HepG2 (cell line): ENCODE measurements at regions not wholly inside any gene's neighbourhood (a gene's known extent, or its start where the extent isn't known, plus 50 kb on each side); places are given as distances from the start of the nearest gene placed in this dataset.
A peak's percentile ranks its signal among the peaks of the same experiment; 100 is the strongest.

Experiments used
- ARNTL ChIP-seq: sonication (generic); formaldehyde crosslinking; IDR thresholded peaks from 2 replicates; pipeline ENCODE4 v1.4.0; 2020; ENCODE audit warnings: mild to moderate bottlenecking, missing genetic modification reagents
- CBX2 ChIP-seq, 2 experiments: fragments of 200-600 bp in 1 of 2; sonication (generic); formaldehyde crosslinking in 1 of 2; IDR thresholded peaks; 2 replicates each; pipeline versions ENCODE4 v1.7.0 to v1.8.1; 2018 to 2022; ENCODE audit warnings: low read depth in 2 of 2, low read length in 1 of 2, mild to moderate bottlenecking in 1 of 2, missing genetic modification reagents in 1 of 2
- CBX5 ChIP-seq: sonication (generic); formaldehyde crosslinking; IDR thresholded peaks from 2 replicates; pipeline ENCODE4 v1.4.0; 2020; ENCODE audit warnings: missing genetic modification reagents, borderline replicate concordance
- EP300 ChIP-seq, 3 experiments: sonication (generic) in 1 of 3; formaldehyde crosslinking in 1 of 3; IDR thresholded peaks; 2 replicates each; pipeline versions ENCODE4 v1.5.1 to v1.6.1; 2011 to 2020; ENCODE audit warnings: low read depth in 2 of 3, low read length in 2 of 3, borderline replicate concordance in 1 of 3, improper control_type of control experiment in 1 of 3, mild to moderate bottlenecking in 1 of 3, missing genetic modification reagents in 1 of 3, moderate library complexity in 1 of 3
- HMG20A ChIP-seq: IDR thresholded peaks from 2 replicates; pipeline ENCODE4 v1.6.1; 2016; ENCODE audit warnings: borderline replicate concordance
- HNRNPLL ChIP-seq: fragments of 200-400 bp; formaldehyde crosslinking; IDR thresholded peaks from 2 replicates; pipeline ENCODE4 v1.6.1; 2017; ENCODE audit warnings: mild to moderate bottlenecking, low read depth, low read length; ENCODE audit not compliant: poor library complexity, severe bottlenecking
- KAT2B ChIP-seq: fragments of 150-350 bp; IDR thresholded peaks from 2 replicates; pipeline ENCODE4 v1.6.1; 2014; ENCODE audit warnings: low read depth, low read length, borderline replicate concordance
- NCOA5 ChIP-seq: sonication (generic); formaldehyde crosslinking; IDR thresholded peaks from 2 replicates; pipeline ENCODE4 v1.4.0; 2020; ENCODE audit warnings: missing genetic modification reagents
- PCBP2 ChIP-seq: fragments of 200-400 bp; formaldehyde crosslinking; optimal IDR thresholded peaks from 2 replicates; pipeline ENCODE3; 2018; ENCODE audit warnings: low read length, low read depth; ENCODE audit not compliant: poor library complexity, severe bottlenecking
- POGZ ChIP-seq: sonication (generic); formaldehyde crosslinking; IDR thresholded peaks from 2 replicates; pipeline ENCODE4 v1.4.0; 2020; ENCODE audit warnings: mild to moderate bottlenecking, missing genetic modification reagents
- SOX5 ChIP-seq: IDR thresholded peaks from 2 replicates; pipeline ENCODE4 v1.6.1; 2016; ENCODE audit warnings: borderline replicate concordance
- ZNF224 ChIP-seq: sonication (generic); formaldehyde crosslinking; IDR thresholded peaks from 2 replicates; pipeline ENCODE4 v1.5.0; 2020; ENCODE audit warnings: mild to moderate bottlenecking, missing genetic modification reagents
- ZNF550 ChIP-seq: sonication (generic); formaldehyde crosslinking; IDR thresholded peaks from 2 replicates; pipeline ENCODE4 v1.4.0; 2020; ENCODE audit warnings: mild to moderate bottlenecking, missing genetic modification reagents, borderline replicate concordance
- ZNF564 ChIP-seq: sonication (generic); formaldehyde crosslinking; IDR thresholded peaks from 2 replicates; pipeline ENCODE4 v1.8.1; 2023; ENCODE audit warnings: mild to moderate bottlenecking, missing genetic modification reagents
- ZNF629 ChIP-seq: sonication (generic); formaldehyde crosslinking; conservative IDR thresholded peaks from 2 replicates; pipeline ENCODE4 v1.5.0; 2020; ENCODE audit warnings: missing genetic modification reagents
- ZNF782 ChIP-seq: sonication (generic); formaldehyde crosslinking; IDR thresholded peaks from 2 replicates; pipeline ENCODE4 v1.4.0; 2020; ENCODE audit warnings: missing genetic modification reagents, mild to moderate bottlenecking, borderline replicate concordance
- ZNF800 ChIP-seq: sonication (generic); formaldehyde crosslinking; IDR thresholded peaks from 2 replicates; pipeline ENCODE4 v1.4.0; 2020; ENCODE audit warnings: missing genetic modification reagents
- TF ChIP-seq, protein P1 (sequence below): sonication (generic); formaldehyde crosslinking; IDR thresholded peaks from 2 replicates; pipeline ENCODE4 v1.4.0; 2020; ENCODE audit warnings: missing genetic modification reagents

GRCh38 chr20:21564127-21564773 lies 50.4 kb upstream of the NKX2-2 start (continued):
- peak; percentile 82; the same call in 1 of the 2 replicates for TF ChIP-seq ZNF224 (CRISPR knock-in tag)
- TF ChIP-seq, protein P1, sequence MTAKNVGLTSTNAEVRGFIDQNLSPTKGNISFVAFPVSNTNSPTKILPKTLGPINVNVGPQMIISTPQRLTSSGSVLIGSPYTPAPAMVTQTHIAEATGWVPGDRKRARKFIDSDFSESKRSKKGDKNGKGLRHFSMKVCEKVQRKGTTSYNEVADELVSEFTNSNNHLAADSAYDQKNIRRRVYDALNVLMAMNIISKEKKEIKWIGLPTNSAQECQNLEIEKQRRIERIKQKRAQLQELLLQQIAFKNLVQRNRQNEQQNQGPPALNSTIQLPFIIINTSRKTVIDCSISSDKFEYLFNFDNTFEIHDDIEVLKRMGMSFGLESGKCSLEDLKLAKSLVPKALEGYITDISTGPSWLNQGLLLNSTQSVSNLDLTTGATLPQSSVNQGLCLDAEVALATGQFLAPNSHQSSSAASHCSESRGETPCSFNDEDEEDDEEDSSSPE (CRISPR knock-in tag): peak; percentile 41; the same call in 1 of the 2 replicates
- TF ChIP-seq ZNF564 (CRISPR knock-in tag): 0 out of 2 replicates have a peak, but pooled peaks have one; percentile 53
- peak; percentile 79; the same call in 1 of the 2 replicates for TF ChIP-seq HMG20A (CRISPR knock-in tag)
- 0 out of 2 replicates have a peak, but pooled peaks have one; percentile 33 for TF ChIP-seq ZNF629 (CRISPR knock-in tag)
- TF ChIP-seq KAT2B: no peak
- peak in 1 of 2 experiments; percentile 40; a peak in 1 of 4 replicates for TF ChIP-seq EP300 (IDR thresholded peaks at IDR 0.05; ENCODE audit: low read depth in 2 of 2, low read length in 2 of 2)
- TF ChIP-seq EP300 (CRISPR knock-in tag; IDR thresholded peaks at IDR 0.05; ENCODE audit: borderline replicate concordance): no peak; the same call in 1 of the 2 replicates
- no peak for TF ChIP-seq PCBP2
- peak; percentile 66; the same call in 1 of the 2 replicates for TF ChIP-seq ARNTL (CRISPR knock-in tag)
- TF ChIP-seq POGZ (CRISPR knock-in tag): peak; percentile 79
- TF ChIP-seq CBX2 (IDR thresholded peaks at IDR 0.05; ENCODE audit: low read depth, low read length): no peak
- 0 out of 2 replicates have a peak, but pooled peaks have one; percentile 67 for TF ChIP-seq CBX2 (CRISPR knock-in tag; IDR thresholded peaks at IDR 0.05; ENCODE audit: low read depth)
- TF ChIP-seq ZNF800 (CRISPR knock-in tag): peak; percentile 84; the same call in 1 of the 2 replicates
- peak; percentile 29 for TF ChIP-seq HNRNPLL
- TF ChIP-seq ZNF782 (CRISPR knock-in tag): peak; percentile 23; the same call in 1 of the 2 replicates
- 0 out of 2 replicates have a peak, but pooled peaks have one; percentile 53 for TF ChIP-seq SOX5
- TF ChIP-seq NCOA5 (CRISPR knock-in tag): no peak
- TF ChIP-seq CBX5 (CRISPR knock-in tag): peak; percentile 78; the same call in 1 of the 2 replicates
- TF ChIP-seq ZNF550 (CRISPR knock-in tag): no peak
